HFF-Myc (cell line): ENCODE measurements at regions not wholly inside any gene's neighbourhood (a gene's known extent, or its start where the extent isn't known, plus 50 kb on each side); places are given as distances from the start of the nearest gene placed in this dataset.

ENCODE experiments used
- DNase-seq: peaks from one replicate; pipeline ENCODE4 v3.0.0-alpha.2; 2011; ENCODE audit warnings: low read depth; ENCODE audit errors: extremely low read depth
- H3K4me3 ChIP-seq: replicated peaks from 2 replicates; pipeline ENCODE4 v1.5.1; 2011; ENCODE audit warnings: low read depth, mild to moderate bottlenecking, control low read depth, low read length
- TF ChIP-seq, protein P1 (sequence below): IDR thresholded peaks from 2 replicates; pipeline ENCODE4 v1.5.1; 2012; ENCODE audit warnings: mild to moderate bottlenecking, low read depth, low read length, control low read depth; ENCODE audit errors: missing control alignments

DNA sequence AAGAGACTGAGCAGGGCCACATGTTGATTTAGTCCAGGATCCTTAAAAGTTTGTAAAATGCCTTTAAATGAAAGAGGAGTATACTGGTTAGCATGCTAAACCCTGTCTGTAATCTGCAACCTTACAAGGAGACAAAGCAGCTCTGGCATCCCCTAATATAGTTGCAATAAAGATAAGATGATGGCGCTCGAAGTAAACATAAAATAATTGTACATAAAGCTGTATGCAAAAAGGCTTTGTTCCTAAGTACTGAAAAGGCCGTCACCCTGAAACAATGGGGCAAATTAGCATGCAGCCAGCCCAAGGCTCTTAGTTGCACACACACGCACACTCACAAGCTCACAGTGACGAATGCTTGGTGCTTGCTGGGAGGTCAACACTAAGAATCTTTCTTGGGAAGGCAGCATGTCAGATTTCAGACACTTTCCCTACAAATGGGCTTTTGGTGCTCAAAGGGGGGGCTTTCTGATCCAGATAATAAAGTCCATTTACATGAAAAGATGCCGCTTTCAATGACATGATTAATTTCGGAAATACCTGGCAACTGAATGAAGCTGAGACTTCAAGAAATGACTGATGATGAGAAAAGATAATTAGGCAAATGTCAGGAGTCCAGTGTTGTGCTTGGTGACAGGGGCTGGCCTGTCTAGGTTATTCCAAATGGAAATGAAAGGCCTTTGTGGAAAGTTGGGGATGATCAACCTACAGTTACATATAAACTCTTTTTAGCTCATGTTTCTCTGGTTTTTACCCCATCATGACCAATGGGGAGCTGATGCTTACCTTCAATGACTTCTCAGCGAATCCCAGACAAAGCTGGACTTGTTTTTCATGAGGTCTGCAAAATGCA, 370.3 kb downstream of the MEIS1 start:
- no peak overlapping the region for H3K4me3 ChIP-seq
- DNase-seq: no peak
- TF ChIP-seq, protein P1, sequence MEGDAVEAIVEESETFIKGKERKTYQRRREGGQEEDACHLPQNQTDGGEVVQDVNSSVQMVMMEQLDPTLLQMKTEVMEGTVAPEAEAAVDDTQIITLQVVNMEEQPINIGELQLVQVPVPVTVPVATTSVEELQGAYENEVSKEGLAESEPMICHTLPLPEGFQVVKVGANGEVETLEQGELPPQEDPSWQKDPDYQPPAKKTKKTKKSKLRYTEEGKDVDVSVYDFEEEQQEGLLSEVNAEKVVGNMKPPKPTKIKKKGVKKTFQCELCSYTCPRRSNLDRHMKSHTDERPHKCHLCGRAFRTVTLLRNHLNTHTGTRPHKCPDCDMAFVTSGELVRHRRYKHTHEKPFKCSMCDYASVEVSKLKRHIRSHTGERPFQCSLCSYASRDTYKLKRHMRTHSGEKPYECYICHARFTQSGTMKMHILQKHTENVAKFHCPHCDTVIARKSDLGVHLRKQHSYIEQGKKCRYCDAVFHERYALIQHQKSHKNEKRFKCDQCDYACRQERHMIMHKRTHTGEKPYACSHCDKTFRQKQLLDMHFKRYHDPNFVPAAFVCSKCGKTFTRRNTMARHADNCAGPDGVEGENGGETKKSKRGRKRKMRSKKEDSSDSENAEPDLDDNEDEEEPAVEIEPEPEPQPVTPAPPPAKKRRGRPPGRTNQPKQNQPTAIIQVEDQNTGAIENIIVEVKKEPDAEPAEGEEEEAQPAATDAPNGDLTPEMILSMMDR: no peak

DNA sequence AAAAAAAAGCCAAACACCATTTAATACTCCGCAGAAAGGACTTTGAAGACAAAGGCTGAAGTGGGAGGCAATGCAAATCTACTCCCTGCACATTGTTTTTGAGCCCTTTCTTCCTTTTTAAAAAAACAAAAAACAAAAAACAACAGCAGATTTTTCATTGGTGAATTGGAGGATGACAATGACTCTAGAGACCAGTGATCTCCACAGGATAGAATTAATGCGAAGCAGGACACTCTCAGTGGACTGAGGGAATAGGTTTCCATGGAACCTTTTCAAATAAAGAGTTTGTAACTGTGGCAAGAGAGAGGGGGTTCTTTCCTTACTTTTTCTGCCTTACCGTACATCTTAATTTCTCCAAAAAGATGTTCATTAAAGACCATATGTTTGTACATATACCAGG, 371.0 kb downstream of the MEIS1 start:
- H3K4me3 ChIP-seq: no peak overlapping the region
- no peak for DNase-seq
- TF ChIP-seq, protein P1: no peak

DNA sequence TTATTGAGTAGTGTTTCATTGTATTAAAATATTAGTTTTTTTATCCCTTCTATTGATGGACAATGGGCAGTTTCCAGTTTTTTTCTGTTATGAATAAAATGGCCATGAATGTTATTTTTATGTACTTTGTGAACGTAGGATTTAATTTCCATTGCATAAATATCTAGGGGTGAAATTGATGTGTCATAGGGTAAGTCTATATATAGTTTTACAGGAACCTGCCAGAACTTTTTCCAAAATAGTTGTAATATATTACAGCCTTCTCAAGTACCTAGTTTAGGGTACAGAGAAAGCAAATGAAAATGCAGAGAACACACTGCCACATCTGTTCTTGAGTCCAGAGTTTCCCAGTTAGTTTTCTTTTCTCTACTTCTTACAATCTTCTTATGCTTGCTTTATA, 378.6 kb downstream of the MEIS1 start:
- TF ChIP-seq, protein P1: no peak
- no peak for DNase-seq
- no peak overlapping the region for H3K4me3 ChIP-seq

DNA sequence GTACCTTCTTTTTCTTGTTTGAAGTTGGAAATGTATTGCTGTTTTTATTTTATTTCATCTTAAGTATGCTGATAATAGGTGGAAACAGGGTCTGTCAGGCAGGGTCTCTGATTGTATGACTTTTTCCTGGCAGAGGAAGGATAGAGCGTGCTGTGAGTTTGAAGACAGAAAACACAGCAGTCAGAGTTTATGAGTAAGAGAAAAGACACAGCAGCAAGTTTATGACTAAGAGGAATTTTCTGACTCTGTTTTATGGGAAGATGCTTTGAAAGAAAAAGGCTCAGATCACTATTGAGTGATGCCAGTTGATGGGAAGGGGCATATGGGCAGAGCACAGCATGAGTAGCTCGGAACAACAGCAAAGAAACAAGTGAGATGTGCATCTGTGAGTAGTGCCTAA, 379.1 kb downstream of the MEIS1 start:
- no peak overlapping the region for H3K4me3 ChIP-seq
- TF ChIP-seq, protein P1: no peak
- DNase-seq: no peak

DNA sequence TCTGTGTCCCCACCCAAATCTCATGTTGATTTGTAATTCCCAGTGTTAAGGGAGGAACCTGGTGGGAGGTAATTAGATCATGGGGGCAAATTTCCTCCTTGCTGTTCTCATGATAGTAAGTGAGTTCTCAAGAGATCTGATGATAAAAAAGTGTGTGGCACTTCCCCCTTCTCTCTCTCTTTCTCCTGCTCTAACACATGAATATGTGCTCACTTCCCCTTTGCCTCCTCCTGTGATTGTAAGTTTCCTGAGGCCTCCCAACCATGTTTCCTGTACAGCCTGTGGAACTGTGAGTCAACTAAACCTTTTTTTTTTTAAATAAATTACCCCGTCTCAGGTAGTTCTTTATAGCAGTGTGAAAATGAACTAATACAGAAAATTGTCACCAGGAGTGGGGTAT, 380.0 kb downstream of the MEIS1 start:
- DNase-seq: no peak
- TF ChIP-seq, protein P1: no peak
- no peak overlapping the region for H3K4me3 ChIP-seq

DNA sequence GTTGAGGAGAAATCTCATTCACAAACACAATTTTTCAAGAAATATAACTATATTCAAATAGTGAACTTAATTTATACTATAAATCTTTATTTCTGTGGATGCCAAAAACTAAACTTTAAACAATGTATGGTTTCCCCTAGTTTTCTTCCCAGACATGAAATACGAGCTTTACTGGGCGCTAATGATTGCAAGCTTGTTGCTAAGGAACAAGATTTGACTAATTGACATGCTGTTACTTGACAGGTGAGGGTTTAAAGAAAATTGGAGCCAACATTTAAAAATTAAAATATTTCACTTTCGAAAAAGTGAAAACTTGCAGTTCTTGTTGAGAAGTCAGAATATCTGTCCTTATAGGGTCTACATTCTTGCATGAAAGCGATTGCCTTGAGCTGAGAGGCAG, 381.0 kb downstream of the MEIS1 start:
- TF ChIP-seq, protein P1: no peak
- no peak overlapping the region for H3K4me3 ChIP-seq
- DNase-seq: no peak
